22Rv1 (cell line): ENCODE measurements at regions not wholly inside any gene's neighbourhood (a gene's known extent, or its start where the extent isn't known, plus 50 kb on each side); places are given as distances from the start of the nearest gene placed in this dataset.

Experiments used
- CTCF ChIP-seq: fragments of 450-650 bp; IDR thresholded peaks from 2 replicates; pipeline ENCODE4 v1.5.1; 2017; ENCODE audit warnings: mild to moderate bottlenecking
- ZFX ChIP-seq: fragments of 450-650 bp; IDR thresholded peaks from 2 replicates; pipeline ENCODE4 v1.6.1; 2017; ENCODE audit warnings: antibody characterized with exemption, borderline replicate concordance

GRCh38 chr2:211068108-211068780 lies 511.8 kb downstream of the CPS1 start:
- TF ChIP-seq CTCF (no peak), ZFX (no peak)
